Activated T-cell treated with anti-CD3 and anti-CD28 coated beads for 1 hour (primary cell): ENCODE measurements at regions not wholly inside any gene's neighbourhood (a gene's known extent, or its start where the extent isn't known, plus 50 kb on each side); places are given as distances from the start of the nearest gene placed in this dataset.
"Not testable (repeated sequence)": the region's sequence is repeated elsewhere in the genome, so short reads cannot be mapped to it uniquely, and the experiment has no call there.

ENCODE experiments used
- DNase-seq: peaks from one replicate; pipeline ENCODE4 v3.0.0-alpha.2; 2020; ENCODE audit warnings: low read depth

DNA sequence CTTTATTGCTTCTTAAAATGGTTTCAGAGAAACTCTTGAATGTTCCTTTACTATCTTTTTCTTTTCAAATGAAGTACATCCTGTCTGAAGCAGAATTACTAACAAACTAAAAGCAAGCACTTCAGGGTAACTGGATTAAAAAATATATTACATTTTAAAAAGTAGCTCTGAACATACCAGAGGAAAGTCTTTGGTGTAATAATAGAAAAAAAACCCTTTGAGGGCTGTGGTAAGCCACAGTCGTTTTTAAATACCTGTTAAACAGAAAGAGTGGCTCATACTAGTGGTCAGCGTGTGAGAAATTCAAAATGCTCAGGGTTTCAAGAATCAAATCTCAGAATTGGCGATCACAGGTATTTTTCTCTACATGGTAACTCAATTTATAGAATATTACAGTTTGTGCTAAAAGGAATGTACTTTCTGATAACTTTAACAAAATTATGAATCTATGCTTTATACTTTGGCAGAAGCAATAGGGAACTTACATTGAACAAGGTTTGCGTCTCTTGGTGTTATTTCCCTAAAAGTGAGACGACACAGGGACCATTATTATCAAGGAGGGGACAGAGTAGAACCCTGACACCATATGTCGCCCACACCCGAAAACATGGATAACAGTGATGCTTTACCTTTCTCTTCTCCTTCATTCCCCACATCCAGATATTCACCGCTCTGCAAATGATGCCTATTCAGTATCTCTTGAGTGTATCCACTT is 97.0 kb upstream of the DPH5 start:
- no peak for DNase-seq

DNA sequence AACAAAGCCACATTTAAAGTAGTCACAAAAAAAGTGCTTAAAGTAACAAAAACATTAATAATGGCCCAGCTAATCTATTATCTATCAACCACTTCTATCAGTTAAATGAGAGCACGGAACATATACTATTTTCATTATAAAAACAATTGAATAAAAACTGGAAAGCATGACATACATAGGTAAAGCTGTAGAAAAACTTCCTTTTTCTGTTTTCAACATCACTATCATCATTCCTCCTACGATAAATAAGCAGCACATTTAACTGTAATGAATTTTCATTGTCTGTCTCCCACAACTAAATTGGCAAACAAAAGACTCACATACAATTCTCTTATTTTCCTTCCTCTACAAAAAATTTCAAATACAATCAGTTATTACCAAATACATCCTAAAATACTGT is 96.4 kb upstream of the DPH5 start:
- no peak for DNase-seq

DNA sequence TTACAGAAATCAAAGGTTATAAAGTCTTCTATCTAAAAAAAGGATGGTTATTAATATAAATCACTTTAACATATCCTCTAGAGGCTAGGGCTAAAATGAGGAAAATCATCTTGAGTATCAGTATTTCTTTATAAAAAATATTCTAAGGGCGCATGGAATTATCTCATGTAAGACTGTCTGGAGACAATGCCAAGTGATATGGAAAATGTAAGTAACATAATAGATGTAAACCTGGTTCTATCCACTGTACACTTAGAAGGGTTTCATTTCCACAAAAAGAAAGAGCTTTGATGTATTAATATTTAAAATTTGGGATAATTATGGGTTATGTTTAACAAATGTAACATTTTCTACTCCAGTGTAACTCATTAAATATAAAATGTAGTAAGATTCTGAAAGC is 95.9 kb upstream of the DPH5 start:
- no peak for DNase-seq

DNA sequence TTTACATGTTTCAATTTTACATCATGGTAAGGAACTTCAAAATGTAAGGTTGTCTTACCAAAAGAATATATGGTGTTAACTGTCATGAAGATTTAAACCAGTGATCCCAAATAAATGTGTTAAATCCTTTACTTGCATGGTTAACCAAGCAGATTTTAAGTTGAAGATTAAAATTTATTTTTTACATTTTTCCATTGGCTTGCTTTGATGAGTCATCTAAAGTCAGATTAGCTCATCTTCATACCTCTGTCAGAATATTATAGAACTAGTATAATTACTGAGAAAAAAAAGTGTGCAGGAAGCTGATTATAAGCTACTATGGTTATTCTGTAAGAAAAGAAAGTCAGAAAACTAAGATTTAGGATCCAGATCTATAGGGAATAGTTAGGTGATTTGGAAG is 95.3 kb upstream of the DPH5 start:
- no peak for DNase-seq

DNA sequence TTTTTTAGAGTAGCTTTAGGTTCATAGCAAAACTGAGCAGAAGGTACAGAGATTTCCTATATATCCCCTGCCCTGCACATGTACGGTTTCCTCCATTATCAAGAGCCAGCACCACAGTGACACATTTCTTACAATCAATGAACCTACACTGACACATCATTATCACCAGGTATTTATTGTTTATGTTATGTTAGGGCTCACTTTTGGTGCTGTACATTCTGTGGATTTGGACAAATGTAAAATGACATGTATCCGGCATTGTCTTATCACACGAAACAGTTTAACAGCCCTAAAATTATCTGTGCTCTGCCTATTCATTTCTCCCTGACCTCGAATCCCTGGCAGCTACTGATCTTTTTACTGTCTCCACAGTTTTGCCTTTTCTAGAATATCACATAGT is 93.7 kb upstream of the DPH5 start:
- DNase-seq: no peak

DNA sequence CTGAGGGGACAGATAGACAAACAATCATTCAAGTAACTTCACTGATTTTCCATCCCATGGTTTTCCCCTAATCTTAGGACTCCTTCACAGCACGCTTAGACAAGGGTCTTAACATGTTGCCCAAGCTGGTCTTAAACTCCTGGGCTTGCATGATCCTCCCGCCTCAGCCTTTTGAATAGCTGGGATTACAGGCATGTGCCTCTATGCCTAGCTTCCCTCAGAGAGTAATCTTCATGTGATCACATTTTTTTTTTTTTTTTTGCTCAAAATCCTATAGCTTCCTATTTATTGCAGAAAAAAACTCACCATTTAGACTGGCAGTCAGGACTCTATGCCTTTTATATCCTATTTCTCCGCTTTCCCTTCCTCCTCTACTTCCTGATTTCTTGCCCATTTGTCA is 90.4 kb upstream of the DPH5 start:
- no peak for DNase-seq

DNA sequence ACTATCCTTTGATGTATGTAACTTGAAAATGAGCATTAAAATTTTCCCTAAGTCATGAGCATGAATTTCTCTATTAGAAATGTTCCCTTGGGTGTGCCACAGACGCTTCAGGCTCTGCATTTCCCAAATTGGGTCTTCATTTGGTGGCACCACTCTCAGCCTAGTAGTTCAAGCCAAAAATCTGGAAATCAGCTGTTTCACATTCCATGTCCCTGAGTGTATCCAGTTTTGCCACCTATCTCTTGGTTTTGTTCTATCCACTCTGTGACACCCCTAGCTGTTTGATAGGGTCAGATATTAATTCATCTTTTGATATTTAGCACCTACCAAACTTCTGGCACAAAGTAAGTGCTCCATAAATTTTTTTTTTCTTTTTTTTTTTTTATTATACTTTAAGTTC is 89.5 kb upstream of the DPH5 start:
- no peak for DNase-seq

DNA sequence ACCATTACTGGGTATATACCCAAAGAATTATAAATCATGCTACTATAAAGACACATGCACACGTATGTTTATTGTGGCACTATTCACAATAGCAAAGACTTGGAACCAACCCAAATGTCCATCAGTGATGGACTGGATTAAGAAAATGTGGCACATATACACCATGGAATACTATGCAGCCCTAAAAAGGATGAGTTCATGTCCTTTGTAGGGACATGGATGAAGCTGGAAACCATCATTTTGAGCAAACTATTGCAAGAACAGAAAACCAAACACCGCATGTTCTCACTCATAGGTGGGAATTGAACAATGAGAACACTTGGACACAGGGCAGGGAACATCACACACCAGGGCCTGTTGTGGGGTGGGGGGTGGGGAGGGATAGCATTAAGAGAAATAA is 88.5 kb upstream of the DPH5 start:
- not testable (repeated sequence) for DNase-seq

DNA sequence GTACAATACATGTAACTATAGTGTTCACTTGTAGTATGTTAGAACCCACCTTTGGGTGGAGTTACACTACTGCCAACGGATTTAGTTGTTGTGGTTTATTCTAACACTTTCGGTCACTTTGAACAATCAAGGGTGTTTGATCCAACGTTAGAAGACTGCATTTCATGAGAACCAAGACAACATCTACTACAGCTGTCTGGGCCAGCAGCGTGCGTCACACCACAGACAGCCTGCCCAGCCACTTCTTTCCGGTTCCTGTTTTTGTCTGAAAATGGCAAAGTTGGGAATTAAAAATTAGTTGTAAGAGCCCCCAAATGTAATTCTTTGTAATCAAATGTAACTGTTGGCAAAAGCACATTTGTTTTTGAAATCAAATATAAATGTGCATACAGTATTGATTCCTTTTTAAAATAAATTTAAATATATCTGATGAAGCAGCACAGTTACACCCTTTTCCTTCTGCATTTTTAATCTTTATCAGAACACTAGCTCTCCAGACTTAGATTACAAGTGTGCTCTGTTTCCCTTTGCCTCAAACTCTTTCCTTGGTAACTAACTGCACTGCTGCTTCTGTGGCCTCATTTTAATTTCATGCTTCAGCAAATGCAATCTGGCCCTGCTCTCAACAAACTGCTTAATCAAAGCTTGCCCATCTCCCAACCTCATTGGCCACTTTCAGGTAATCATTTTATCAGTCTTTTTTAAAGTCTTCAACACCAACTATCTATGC is 86.6 kb upstream of the DPH5 start:
- DNase-seq: peak; percentile 47

DNA sequence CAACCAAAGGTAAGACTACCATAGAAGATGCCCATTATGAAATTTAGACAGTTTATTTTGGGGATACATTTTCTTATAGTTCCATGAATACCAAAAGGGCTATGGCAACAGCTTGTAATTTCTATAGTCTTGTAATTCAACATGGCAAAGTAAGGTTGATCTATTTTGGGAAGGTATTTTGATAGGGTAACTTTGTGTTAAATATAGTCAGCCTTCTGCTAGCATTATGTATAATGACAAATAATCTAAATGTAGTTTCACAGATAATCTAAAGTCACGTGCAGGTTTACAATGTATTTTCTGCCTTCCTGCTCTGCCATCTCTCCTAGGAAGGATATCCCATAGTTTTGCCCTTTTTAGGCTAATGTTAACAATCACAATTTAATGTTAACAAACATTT is 85.9 kb upstream of the DPH5 start:
- DNase-seq: no peak

DNA sequence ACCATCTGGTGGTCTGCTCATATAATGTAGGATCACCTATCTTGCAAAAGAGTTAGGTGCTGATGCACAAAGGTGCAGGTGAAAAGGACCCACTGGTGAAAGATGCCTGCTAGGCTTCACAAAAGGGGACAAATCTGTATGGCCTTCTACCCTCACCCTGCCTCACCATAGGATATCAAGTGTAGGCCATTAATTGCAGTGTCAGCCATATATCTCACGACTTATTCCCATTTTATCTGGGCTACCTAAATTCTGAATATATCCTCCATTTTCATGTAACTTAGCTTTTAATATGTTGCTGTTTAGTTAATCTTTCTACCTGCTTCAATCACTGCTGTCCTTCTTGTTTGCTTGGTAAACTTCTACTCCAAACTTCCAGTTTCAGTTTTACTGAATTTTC is 84.2 kb upstream of the DPH5 start:
- DNase-seq: no peak

DNA sequence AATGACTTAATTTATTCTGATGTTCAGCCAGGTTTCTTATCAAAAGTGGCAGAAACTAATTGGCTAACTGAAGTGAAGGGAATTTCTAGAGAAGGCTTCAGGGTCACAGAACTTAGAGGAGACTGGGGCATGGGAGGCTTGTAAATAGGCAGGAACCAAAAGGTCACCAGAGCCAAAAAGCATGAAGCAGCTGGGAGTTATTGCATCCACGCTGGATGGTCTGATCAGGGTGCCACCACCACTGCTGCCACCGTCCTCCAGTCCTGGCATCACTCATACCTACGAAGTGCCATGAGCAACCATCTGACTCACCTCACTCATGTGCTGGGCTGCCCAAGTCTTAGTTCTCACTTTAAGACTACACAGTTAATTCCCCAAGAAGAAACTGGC is 82.5 kb upstream of the DPH5 start:
- no peak for DNase-seq

DNA sequence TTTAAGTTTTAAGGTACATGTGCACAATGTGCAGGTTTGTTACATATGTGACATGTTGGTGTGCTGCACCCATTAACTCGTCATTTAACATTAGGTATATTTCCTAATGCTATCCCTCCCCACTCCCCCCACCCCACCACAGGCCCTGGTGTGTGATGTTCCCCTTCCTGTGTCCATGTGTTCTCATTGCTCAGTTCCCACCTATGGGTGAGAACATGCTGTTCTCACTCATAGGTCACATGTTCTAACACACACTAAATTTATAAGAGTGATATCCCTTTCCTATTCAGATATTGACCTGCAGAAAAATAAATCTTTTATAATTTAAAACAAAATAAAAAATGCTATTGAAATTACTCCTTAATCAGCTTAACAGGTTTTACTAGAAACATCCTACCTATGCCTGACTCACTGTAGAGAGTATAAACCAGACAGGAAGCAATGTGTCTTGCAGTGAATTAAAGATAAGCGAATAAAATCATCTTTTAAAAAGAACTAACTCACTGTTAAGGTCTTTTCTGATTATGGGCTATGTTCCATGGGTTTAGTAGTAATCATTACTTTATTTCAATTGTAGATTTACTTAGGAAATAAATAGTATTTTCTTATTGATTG is 82.0 kb upstream of the DPH5 start:
- no peak for DNase-seq

DNA sequence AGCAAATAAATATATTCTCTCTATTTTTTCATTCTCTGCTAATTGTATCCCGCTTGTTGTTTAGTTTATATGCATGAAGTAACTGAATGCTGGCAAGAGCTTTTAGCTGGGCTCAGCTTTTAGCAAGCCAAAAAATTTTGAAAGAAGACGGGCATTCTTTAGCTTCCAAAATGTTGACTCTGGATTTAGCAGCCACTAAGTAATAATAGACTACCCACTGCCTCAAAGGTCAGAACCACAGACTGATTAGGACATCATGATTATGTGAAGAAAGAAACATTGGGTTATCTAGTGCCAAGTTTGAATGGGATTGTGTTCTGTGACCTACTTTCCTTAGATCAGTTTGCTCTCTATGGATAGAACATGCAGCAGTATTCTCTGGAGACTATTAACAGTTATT is 80.3 kb upstream of the DPH5 start:
- DNase-seq: no peak

DNA sequence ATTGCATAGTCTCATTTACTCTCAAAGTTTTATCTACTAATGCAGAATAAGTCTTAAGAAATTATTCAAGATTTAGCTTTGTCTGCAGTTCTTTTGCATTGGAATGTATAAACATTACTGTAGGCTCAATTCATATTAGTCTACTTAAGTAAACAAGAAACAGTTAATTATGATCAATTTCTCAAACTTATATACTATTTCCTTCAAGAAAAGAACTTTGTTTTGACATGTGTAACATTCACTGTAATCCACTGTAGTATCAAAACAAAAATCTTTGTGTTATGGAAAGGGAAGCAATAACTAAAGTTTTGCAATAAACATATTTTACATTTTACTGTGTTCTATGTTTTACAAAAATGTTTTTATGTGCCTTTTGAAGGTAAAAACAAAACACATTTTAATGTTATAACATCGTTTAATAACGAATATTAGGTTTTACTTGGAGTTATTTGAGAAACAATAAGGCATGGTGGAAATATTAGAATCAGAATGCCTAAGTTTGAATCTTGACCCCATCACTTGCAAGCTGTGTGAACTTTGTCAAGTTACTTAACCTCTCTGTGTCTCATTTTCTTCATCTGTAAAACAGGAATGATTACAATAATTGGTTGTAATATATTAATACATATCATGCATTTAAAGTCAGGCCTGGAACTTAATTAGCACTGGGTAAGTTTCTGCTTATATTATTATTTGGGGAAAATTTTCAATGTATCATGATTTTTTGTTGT is 77.0 kb upstream of the DPH5 start:
- no peak for DNase-seq

DNA sequence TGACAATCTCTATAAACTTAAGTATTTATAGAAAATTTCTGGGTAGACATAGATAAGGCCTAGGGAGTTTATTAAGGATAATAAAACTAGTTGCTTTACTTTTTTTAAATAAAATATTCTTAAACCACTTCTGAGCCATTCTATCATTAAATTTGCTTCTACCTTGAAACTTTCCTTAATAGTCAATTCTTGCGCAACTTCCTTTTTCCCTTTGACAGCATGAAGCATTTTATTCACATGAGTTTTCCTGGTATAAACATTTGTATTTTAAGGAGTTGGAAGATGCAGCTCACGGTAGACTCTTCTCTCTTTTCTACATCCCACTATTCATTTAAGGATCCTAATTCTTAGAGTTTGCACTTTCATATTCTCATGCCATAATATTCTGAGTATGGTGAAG is 75.8 kb upstream of the DPH5 start:
- no peak for DNase-seq

DNA sequence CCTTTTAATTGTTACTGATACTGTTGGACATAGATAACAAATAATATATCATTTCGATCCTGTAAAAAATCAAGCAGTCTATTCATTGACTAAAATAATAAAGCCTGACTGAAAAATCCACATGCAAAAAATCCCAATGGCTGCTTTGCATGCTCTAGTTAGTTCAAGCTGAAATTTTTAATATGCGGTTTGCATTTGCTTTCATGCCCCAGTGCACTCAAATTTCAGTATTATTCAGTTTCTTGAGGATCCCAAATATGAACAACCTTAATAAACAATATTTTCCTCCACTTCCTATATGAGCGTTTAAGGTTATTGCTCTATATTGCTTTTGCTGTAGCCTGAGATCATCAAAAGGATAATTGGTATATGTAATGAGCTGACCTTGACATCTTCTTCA is 75.1 kb upstream of the DPH5 start:
- DNase-seq: no peak

DNA sequence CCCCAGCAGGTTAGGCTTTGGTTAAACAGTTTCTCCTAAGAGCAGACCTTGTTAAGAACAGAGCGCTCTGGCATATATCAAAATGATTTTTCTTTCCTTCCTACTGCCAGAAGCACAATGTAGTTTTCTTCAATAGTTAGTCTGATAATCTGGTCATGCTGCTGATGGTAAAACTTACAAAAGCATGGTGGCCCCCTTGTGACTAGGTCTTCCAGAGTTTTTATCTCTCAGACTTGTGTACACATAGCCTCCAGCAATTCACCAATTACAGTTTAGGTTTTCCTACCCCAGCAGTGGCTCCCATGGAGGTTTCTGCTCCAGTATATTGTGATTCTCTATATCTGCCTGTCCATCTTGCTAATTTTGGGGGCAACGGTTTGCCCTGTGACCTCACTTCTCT is 73.3 kb upstream of the DPH5 start:
- DNase-seq: no peak

DNA sequence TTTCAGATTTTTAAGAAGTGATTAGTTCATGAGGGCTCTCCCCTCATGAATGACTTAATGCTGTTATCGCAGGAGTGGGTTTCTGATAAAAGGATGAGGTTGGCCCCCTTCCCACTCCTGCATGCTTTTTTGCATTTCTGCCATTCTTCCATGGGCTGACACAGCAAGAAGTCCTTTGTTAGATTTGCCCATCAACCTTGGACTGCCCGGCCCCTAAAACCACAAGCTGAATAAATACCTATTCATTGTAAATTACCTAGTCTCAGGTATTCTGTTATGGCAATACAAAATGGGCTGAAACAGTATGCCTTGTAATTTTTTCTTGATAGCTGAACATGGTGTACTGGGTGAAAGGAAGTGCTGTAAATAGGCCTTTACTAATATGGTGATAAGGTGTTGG is 72.7 kb upstream of the DPH5 start:
- DNase-seq: no peak

DNA sequence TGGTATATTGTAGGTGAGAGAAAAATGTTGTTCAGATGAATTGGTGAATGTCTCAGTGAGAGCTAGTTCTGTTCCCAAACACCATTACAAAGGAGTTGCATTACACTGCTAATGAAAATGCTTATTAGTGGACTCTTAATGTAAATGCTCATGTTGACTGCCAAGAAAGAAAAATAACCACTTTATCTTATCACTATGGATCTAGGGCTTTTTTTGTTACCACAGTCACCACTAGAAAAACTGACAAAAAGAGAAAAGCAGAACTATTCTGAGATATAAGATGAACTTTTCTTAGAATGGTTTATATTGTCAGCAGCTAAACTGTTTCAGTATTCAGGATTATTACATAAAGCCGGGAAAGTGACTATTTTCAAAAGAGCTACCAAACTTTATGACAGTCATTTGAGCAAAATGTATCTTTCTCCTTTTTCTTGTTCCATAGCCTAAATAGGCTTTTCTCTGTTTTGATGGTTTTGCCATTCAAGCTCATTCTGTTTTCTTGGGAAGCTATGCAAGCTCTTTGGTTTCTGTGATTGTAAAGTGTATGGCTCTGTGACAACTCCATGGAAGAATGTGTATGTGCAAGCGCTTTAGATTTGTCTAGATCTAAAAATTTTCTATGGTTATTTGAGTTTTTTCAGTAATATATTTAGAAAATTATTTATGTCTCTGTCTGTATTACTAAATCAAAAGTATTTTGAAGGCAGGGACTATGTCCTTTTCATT is 64.2 kb upstream of the DPH5 start:
- no peak for DNase-seq

DNA sequence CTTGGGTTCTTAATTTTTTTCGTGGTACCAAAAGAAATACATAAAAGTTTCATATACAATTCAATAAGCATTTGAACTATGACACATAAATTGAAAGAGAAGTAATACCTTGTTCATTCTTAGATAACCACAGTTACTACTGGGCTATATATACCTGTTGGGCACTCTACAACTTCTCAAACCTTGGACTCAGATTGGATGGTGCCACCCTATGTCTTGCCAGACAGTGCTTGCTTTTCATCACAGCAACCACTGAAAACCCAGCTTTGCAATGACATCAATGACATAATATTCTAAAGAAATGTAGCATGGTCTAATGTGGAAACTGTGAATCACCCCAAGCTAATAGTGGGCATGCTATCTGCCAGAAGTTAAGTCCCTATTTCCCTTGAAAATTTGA is 62.8 kb upstream of the DPH5 start:
- no peak for DNase-seq

DNA sequence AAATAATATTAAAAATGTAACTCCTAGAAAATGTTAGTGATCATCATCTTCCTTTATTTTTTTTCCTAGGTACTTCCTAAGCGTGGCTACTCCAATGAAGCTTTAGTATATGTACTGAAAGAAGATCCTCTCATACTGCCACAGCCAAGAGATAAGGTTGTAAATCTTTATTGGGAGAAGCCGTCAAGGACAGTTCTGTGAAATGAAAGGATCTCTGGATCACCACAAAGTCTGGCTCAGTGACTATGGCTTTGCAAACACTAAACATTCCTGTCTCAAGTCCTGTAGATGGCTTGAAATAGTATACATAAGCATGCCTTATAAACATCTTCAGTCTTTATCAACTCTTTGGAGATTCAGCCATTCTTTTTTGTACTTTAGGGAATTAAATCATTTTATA is 61.2 kb upstream of the DPH5 start:
- no peak for DNase-seq
